ENCODE measurements at regions not wholly inside any gene's neighbourhood (a gene's known extent, or its start where the extent isn't known, plus 50 kb on each side); places are given as distances from the start of the nearest gene placed in this dataset.

- TF ChIP-seq EHMT2 (IDR thresholded peaks at IDR 0.05; ENCODE audit: low read depth) (no peak), MYC (IDR thresholded peaks at IDR 0.05; ENCODE audit: borderline replicate concordance, low read length) (no peak), EP300 (IDR thresholded peaks at IDR 0.05) (no peak), CTCF (IDR thresholded peaks at IDR 0.05) (no peak)
Measured at GRCh38 chr20:60984666-60985065, 267.4 kb upstream of the CDH4 start.
